GM23338 (cell line): ENCODE measurements at regions not wholly inside any gene's neighbourhood (a gene's known extent, or its start where the extent isn't known, plus 50 kb on each side); places are given as distances from the start of the nearest gene placed in this dataset.
"Not testable (repeated sequence)": the region's sequence is repeated elsewhere in the genome, so short reads cannot be mapped to it uniquely, and the experiment has no call there.

Source experiments
- CREB1 ChIP-seq: fragments of 250-450 bp; sonication (Bioruptor Pico); IDR thresholded peaks from 2 replicates; pipeline ENCODE4 v1.5.0; 2020; ENCODE audit warnings: low read depth, mild to moderate bottlenecking, moderate library complexity
- CTCF ChIP-seq, 2 experiments: fragments of 200-600 bp in 1 of 2; sonication (generic) in 1 of 2; conservative IDR thresholded peaks; 2 replicates each; pipeline versions ENCODE4 v1.5.1 to v1.6.1; 2016 to 2017; ENCODE audit warnings: antibody characterized with exemption in 2 of 2, low read depth in 2 of 2, mild to moderate bottlenecking in 2 of 2, moderate library complexity in 1 of 2
- ETS1 ChIP-seq: IDR thresholded peaks from 2 replicates; pipeline ENCODE4 v1.6.1; 2016; ENCODE audit warnings: antibody characterized with exemption
- EZH2phosphoT487 ChIP-seq: fragments of 200-600 bp; sonication (generic); IDR thresholded peaks from one replicate; pipeline ENCODE4 v1.8.1; 2018; ENCODE audit warnings: antibody characterized with exemption; ENCODE audit not compliant: unreplicated experiment
- JUNB ChIP-seq: IDR thresholded peaks from one replicate; pipeline ENCODE4 v1.6.1; 2016; ENCODE audit warnings: antibody characterized with exemption; ENCODE audit not compliant: unreplicated experiment
- POLR2AphosphoS5 ChIP-seq: IDR thresholded peaks from 2 replicates; pipeline ENCODE4 v1.6.1; 2016; ENCODE audit warnings: antibody characterized with exemption, low read depth
- REST ChIP-seq: IDR thresholded peaks from one replicate; pipeline ENCODE4 v1.6.1; 2018; ENCODE audit warnings: antibody characterized with exemption; ENCODE audit not compliant: unreplicated experiment
- STAT1 ChIP-seq: IDR thresholded peaks from one replicate; pipeline ENCODE4 v1.6.1; 2016; ENCODE audit warnings: antibody characterized with exemption; ENCODE audit not compliant: unreplicated experiment

- not testable (repeated sequence) for TF ChIP-seq CTCF (conservative IDR thresholded peaks at IDR 0.05; ENCODE audit: low read depth in 2 of 2); POLR2AphosphoS5; EZH2phosphoT487; CREB1 (CRISPR knock-in tag); REST; JUNB; STAT1; ETS1
These were observed 186.5 kb upstream of the NDN start for GRCh38 chr15:23873613-23874012.
